IMR-90 (cell line): ENCODE measurements at regions not wholly inside any gene's neighbourhood (a gene's known extent, or its start where the extent isn't known, plus 50 kb on each side); places are given as distances from the start of the nearest gene placed in this dataset.

ENCODE experiments used
- ATAC-seq: fragments of 200-7000 bp; cut with Tn5 transposase; 2 replicates; pipeline ENCODE4 v1.9.1; 2020; ENCODE audit warnings: low read depth, mild to moderate bottlenecking, moderate library complexity
- BruUV-seq: library from RNA; stranded (reverse); fragments of 400-500 nt; replicated peaks from 2 replicates; lab custom pipeline; 2021; lab: Mats Ljungman, UMichigan
- CTCF ChIA-PET: fragments of 300-600 bp; formaldehyde crosslinking; extraction: SDS; loops from one replicate; lab custom pipeline; 2021; ENCODE audit warnings: antibody characterized with exemption; lab: Yijun Ruan, JAX
- POLR2A ChIA-PET: fragments of 300-600 bp; sonication (Branson Sonifier 250); formaldehyde crosslinking; loops from one replicate; lab custom pipeline; 2022; ENCODE audit warnings: antibody characterized with exemption; ENCODE audit not compliant: unreplicated experiment; lab: Charles Lee
- DNase-seq: peaks from one replicate; pipeline ENCODE4 v3.0.0; 2013
- H2AFZ ChIP-seq: replicated peaks from 2 replicates; pipeline ENCODE3; 2013; ENCODE audit warnings: low read length, mild to moderate bottlenecking; ENCODE audit not compliant: poor library complexity
- H2AK5ac ChIP-seq: 2 replicates; pipeline ENCODE4 v1.6.1; 2013; ENCODE audit warnings: low read depth, low read length, inconsistent platforms
- H2AK9ac ChIP-seq: replicated peaks from 2 replicates; pipeline ENCODE3; 2013; ENCODE audit warnings: mild to moderate bottlenecking, low read depth, low read length, moderate library complexity; ENCODE audit not compliant: poor library complexity
- H2BK120ac ChIP-seq: 2 replicates; pipeline ENCODE4 v1.6.1; 2013; ENCODE audit warnings: low read depth, low read length, inconsistent platforms
- H2BK15ac ChIP-seq: 3 replicates; pipeline ENCODE4 v1.6.1; 2013; ENCODE audit warnings: low read depth, low read length, inconsistent platforms
- H2BK20ac ChIP-seq: 2 replicates; pipeline ENCODE4 v1.6.1; 2013; ENCODE audit warnings: low read depth, mild to moderate bottlenecking, inconsistent platforms, low read length, moderate library complexity
- H2BK5ac ChIP-seq: 2 replicates; pipeline ENCODE4 v1.6.1; 2013; ENCODE audit warnings: mild to moderate bottlenecking, low read depth, low read length, inconsistent platforms; ENCODE audit not compliant: poor library complexity, severe bottlenecking
- H3K14ac ChIP-seq: replicated peaks from 2 replicates; pipeline ENCODE4 v1.6.1; 2013; ENCODE audit warnings: low read depth, low read length, inconsistent platforms
- H3K18ac ChIP-seq: 2 replicates; pipeline ENCODE4 v1.6.1; 2013; ENCODE audit warnings: low read depth, low read length, control low read depth
- H3K23ac ChIP-seq: 2 replicates; pipeline ENCODE4 v1.6.1; 2013; ENCODE audit warnings: low read depth, low read length, inconsistent platforms
- H3K27ac ChIP-seq: 2 replicates; pipeline ENCODE4 v1.5.1; 2013; ENCODE audit warnings: mild to moderate bottlenecking, control low read depth, low read length; ENCODE audit not compliant: insufficient read depth
- H3K27me3 ChIP-seq: 2 replicates; pipeline ENCODE4 v1.6.1; 2013; ENCODE audit warnings: low read length; ENCODE audit not compliant: control insufficient read depth, insufficient read depth
- H3K36me3 ChIP-seq: 2 replicates; pipeline ENCODE4 v1.6.1; 2013; ENCODE audit warnings: low read length, mixed read lengths; ENCODE audit not compliant: control insufficient read depth, insufficient read depth
- H3K4ac ChIP-seq: 2 replicates; pipeline ENCODE4 v1.6.1; 2013; ENCODE audit warnings: low read depth, low read length, inconsistent platforms
- H3K4me1 ChIP-seq: 2 replicates; pipeline ENCODE4 v1.6.1; 2013; ENCODE audit warnings: low read length, mixed read lengths; ENCODE audit not compliant: control insufficient read depth, insufficient read depth
- H3K4me2 ChIP-seq: 2 replicates; pipeline ENCODE4 v1.6.1; 2013; ENCODE audit warnings: low read depth, mild to moderate bottlenecking, control low read depth, low read length, moderate library complexity
- H3K4me3 ChIP-seq: 2 replicates; pipeline ENCODE4 v1.5.1; 2013; ENCODE audit warnings: low read depth, mild to moderate bottlenecking, control low read depth, low read length, moderate library complexity; ENCODE audit not compliant: insufficient read depth
- H3K56ac ChIP-seq: 2 replicates; pipeline ENCODE4 v1.6.1; 2013; ENCODE audit warnings: low read length, inconsistent platforms; ENCODE audit not compliant: insufficient read depth; ENCODE audit errors: extremely low read depth
- H3K79me1 ChIP-seq, 2 experiments: 2 replicates each; pipeline ENCODE4 v1.6.1; 2013; ENCODE audit warnings: low read length in 2 of 2, inconsistent platforms in 1 of 2, low read depth in 1 of 2
- H3K9ac ChIP-seq: 2 replicates; pipeline ENCODE4 v1.6.1; 2013; ENCODE audit warnings: low read depth, low read length, control low read depth
- H3K9me1 ChIP-seq: 2 replicates; pipeline ENCODE4 v1.6.1; 2013; ENCODE audit warnings: low read length, inconsistent platforms; ENCODE audit not compliant: insufficient read depth
- H3K9me3 ChIP-seq: 2 replicates; pipeline ENCODE4 v1.6.1; 2013; ENCODE audit warnings: low read length; ENCODE audit not compliant: control insufficient read depth, insufficient read depth
- H4K20me1 ChIP-seq: 2 replicates; pipeline ENCODE4 v1.6.1; 2013; ENCODE audit warnings: low read length, inconsistent platforms; ENCODE audit not compliant: insufficient read depth
- H4K5ac ChIP-seq: 2 replicates; pipeline ENCODE4 v1.6.1; 2013; ENCODE audit warnings: mild to moderate bottlenecking, low read depth, low read length, control low read depth
- H4K8ac ChIP-seq, 2 experiments: 2 replicates each; pipeline ENCODE4 v1.6.1; 2013; ENCODE audit warnings: low read depth in 2 of 2, low read length in 2 of 2, control low read depth in 1 of 2, inconsistent platforms in 1 of 2
- H4K91ac ChIP-seq: 2 replicates; pipeline ENCODE4 v1.6.1; 2013; ENCODE audit warnings: low read depth, low read length, inconsistent platforms; ENCODE audit not compliant: insufficient read depth
- FOS ChIP-seq: fragments of 150-350 bp; IDR thresholded peaks from 2 replicates; pipeline ENCODE4 v1.6.1; 2016; ENCODE audit warnings: low read depth, low read length
- MAZ ChIP-seq: IDR thresholded peaks from 2 replicates; pipeline ENCODE4 v1.6.1; 2012; ENCODE audit warnings: low read depth, mild to moderate bottlenecking, low read length, improper control_type of control experiment, moderate library complexity, borderline replicate concordance
- WGBS, 2 experiments: methylation state at CpG; one replicate each; pipeline versions ENCODE4 v1.1.5 to v1.1.7; 2013; ENCODE audit warnings: missing lambda C conversion rate in 2 of 2; ENCODE audit not compliant: insufficient read length in 1 of 2; ENCODE audit errors: extremely low coverage in 2 of 2; 5-methylcytosine and 5-hydroxymethylcytosine counted together
- dilution Hi-C: fragments of 300-500 bp; cut with HindIII; formaldehyde crosslinking; loops from one replicate; pipeline ENCODE4 v1.14.3; 2018; ENCODE audit warnings: low sequenced_read_pairs; ENCODE audit not compliant: unreplicated experiment
- in situ Hi-C: fragments of 300-500 bp; cut with MboI; formaldehyde crosslinking; loops from 3 replicates; pipeline ENCODE4 v1.14.3; 2019; ENCODE audit warnings: low sequenced_read_pairs, inconsistent platforms, mixed read lengths
- intact Hi-C: fragments of 100-400 bp; cut with micrococcal nuclease; formaldehyde crosslinking; loops from 2 replicates; pipeline ENCODE4 v1.10.0; 2022

- no peak overlapping the region for H2BK15ac ChIP-seq
- DNase-seq: peak; percentile 66
- no peak overlapping the region; the same call in 1 of the 2 replicates for H3K4me2 ChIP-seq
- peak overlapping the region; percentile 58; the same call in 1 of the 2 replicates for H3K14ac ChIP-seq
- H4K20me1 ChIP-seq: no peaks in the 10 kb centered on the region
- peaks cover 0 to 3% of the 10 kb centered on the region in 2 experiments; a peak in 2 of 4 replicates for H3K79me1 ChIP-seq
- no peak overlapping the region for H3K27ac ChIP-seq
- ChIA-PET POLR2A (no interaction called here), CTCF (no interaction called here)
- dilution Hi-C loops: no loop called here
- no peak overlapping the region for H3K4me3 ChIP-seq
- H3K27me3 ChIP-seq: no peaks in the 10 kb centered on the region
- H4K5ac ChIP-seq: no peak overlapping the region
- H3K9me3 ChIP-seq: no peaks in the 10 kb centered on the region
- no peak overlapping the region for H2BK20ac ChIP-seq
- no peak overlapping the region for H2AK9ac ChIP-seq
- peak; percentile 54; the same call in 1 of the 2 replicates for ATAC-seq
- no peak overlapping the region for H4K8ac ChIP-seq
- no peak overlapping the region for H2AFZ ChIP-seq
- no peak overlapping the region for H3K9ac ChIP-seq
- peak overlapping the region; percentile 7 for H2BK5ac ChIP-seq
- in situ Hi-C loops: no loop called here
- H2AK5ac ChIP-seq: no peak overlapping the region
- H2BK120ac ChIP-seq: no peak overlapping the region
- no peak overlapping the region for H4K91ac ChIP-seq
- H3K23ac ChIP-seq: no peak overlapping the region
- BruUV-seq: no TSS peak
- H3K4me1 ChIP-seq: no peaks in the 10 kb centered on the region; the same call in 1 of the 2 replicates
- no peaks in the 10 kb centered on the region for H3K9me1 ChIP-seq
- no peak overlapping the region for H3K56ac ChIP-seq
- H3K36me3 ChIP-seq: no peaks in the 10 kb centered on the region
- intact Hi-C loops: no loop called here
- H3K4ac ChIP-seq: no peak overlapping the region; the same call in 1 of the 2 replicates
- no CpG with 5 or more reads among the region's 3 CpGs for WGBS, 2 experiments
- TF ChIP-seq FOS (peak; percentile 23; the same call in 1 of the 2 replicates), MAZ (no peak)
- no peak overlapping the region; the same call in 1 of the 2 replicates for H3K18ac ChIP-seq
Observed at GRCh38 chr7:41628901-41629300, 74.0 kb downstream of the INHBA start.
